ENCODE measurements at regions not wholly inside any gene's neighbourhood (a gene's known extent, or its start where the extent isn't known, plus 50 kb on each side); places are given as distances from the start of the nearest gene placed in this dataset.

- TF ChIP-seq POLR2A (IDR thresholded peaks at IDR 0.05), result no peak
- TF ChIP-seq CTCF (IDR thresholded peaks at IDR 0.05), result no peak
These were observed 123.5 kb upstream of the NPVF start for GRCh38 chr7:25351761-25352160.

Data from testis (tissue), 2 donors.